GM21619 (cell line): ENCODE measurements at regions not wholly inside any gene's neighbourhood (a gene's known extent, or its start where the extent isn't known, plus 50 kb on each side); places are given as distances from the start of the nearest gene placed in this dataset.

ENCODE experiments used
- ATAC-seq: cut with Tn5 transposase; IDR thresholded peaks from one replicate; pipeline ENCODE4 v1.9.1; 2021; ENCODE audit not compliant: unreplicated experiment

GRCh38 chr4:135338181-135338580 lies 1136.6 kb upstream of the PABPC4L start:
- no peak for ATAC-seq

- no peak for ATAC-seq
These were observed 1123.7 kb upstream of the PABPC4L start for GRCh38 chr4:135325264-135325663.

- no peak for ATAC-seq
These were observed 1118.1 kb upstream of the PABPC4L start for GRCh38 chr4:135319685-135320084.

GRCh38 chr4:135316266-135316779 lies 1114.7 kb upstream of the PABPC4L start:
- no peak for ATAC-seq

- no peak for ATAC-seq
These were observed 1088.5 kb upstream of the PABPC4L start for GRCh38 chr4:135290136-135290535.

GRCh38 chr4:135283934-135284333 lies 1082.3 kb upstream of the PABPC4L start:
- no peak for ATAC-seq

GRCh38 chr4:135282676-135283075 lies 1081.1 kb upstream of the PABPC4L start:
- ATAC-seq, result no peak

GRCh38 chr4:135281230-135281629 lies 1079.6 kb upstream of the PABPC4L start:
- ATAC-seq, result no peak

GRCh38 chr4:135277980-135278315 lies 1076.4 kb upstream of the PABPC4L start:
- ATAC-seq, result no peak

- ATAC-seq, result no peak
These were observed 1075.7 kb upstream of the PABPC4L start for GRCh38 chr4:135277068-135277979.

GRCh38 chr4:135274416-135274815 lies 1072.8 kb upstream of the PABPC4L start:
- no peak for ATAC-seq

GRCh38 chr4:135269125-135269890 lies 1067.7 kb upstream of the PABPC4L start:
- ATAC-seq, result peak; percentile 70

GRCh38 chr4:135268369-135268768 lies 1066.8 kb upstream of the PABPC4L start:
- ATAC-seq, result no peak

- ATAC-seq, result no peak
These were observed 1065.7 kb upstream of the PABPC4L start for GRCh38 chr4:135267148-135267865.

- no peak for ATAC-seq
These were observed 1054.5 kb upstream of the PABPC4L start for GRCh38 chr4:135256111-135256510.

- ATAC-seq, result no peak
These were observed 1048.5 kb upstream of the PABPC4L start for GRCh38 chr4:135250040-135250439.

- ATAC-seq, result no peak
These were observed 1047.4 kb upstream of the PABPC4L start for GRCh38 chr4:135249024-135249423.

- ATAC-seq, result no peak
These were observed 1043.1 kb upstream of the PABPC4L start for GRCh38 chr4:135244696-135245095.

- no peak for ATAC-seq
These were observed 1042.5 kb upstream of the PABPC4L start for GRCh38 chr4:135244056-135244455.

- ATAC-seq, result no peak
These were observed 1039.2 kb upstream of the PABPC4L start for GRCh38 chr4:135240796-135241195.

GRCh38 chr4:135239964-135240363 lies 1038.4 kb upstream of the PABPC4L start:
- no peak for ATAC-seq
